ENCODE measurements at regions not wholly inside any gene's neighbourhood (a gene's known extent, or its start where the extent isn't known, plus 50 kb on each side); places are given as distances from the start of the nearest gene placed in this dataset.
"Not testable (repeated sequence)": the region's sequence is repeated elsewhere in the genome, so short reads cannot be mapped to it uniquely, and the experiment has no call there.

DNA sequence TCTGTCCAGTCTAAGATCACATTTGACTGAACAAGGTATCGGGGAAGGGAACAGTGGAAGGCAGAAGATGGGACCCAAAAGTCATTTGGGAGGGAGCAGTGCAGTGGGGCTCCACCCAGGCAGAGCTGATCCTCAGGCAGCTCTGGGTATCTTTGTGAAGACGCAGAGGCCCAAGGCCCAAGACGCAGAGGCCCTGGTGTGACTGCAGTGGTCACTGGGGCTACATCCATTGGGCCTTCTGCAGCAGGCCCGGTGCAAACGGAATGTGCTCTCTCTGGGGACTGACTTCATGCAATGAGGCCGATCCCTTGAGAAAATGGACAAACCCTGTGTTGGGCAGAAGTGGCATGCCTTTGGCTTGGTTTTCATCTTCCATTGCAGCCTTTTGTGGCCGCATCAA, 463.4 kb upstream of the ZNF507 start:
- in situ Hi-C loops (cut with HindIII; ENCODE audit: low pct_unique_long_range_greater_than_20kb, low sequenced_read_pairs), result no loop called here
- DNase-seq (ENCODE audit: low read depth in 1 of 2, low spot score in 1 of 2), result no peak
- TF ChIP-seq JUND (IDR thresholded peaks at IDR 0.05; ENCODE audit: low read depth), result no peak

DNA sequence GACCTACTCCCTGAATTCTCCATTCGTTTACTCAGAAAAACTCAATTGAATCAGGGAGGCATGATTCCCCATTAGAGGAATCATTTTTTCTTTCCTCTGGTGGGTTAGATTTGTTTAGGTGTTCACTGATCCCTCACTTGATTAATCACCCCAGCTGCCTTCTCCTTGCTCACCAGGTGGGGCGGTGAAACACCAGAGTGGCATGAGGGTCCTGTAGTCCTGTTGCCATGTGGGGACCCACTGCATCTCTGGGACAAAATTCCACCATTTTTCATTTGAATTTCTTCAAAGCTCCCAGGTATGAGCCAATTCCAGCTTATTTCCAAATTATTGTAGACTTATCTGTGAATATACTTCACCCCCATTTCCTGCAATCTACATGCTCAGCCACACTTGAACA, 462.7 kb upstream of the ZNF507 start:
- in situ Hi-C loops (cut with HindIII; ENCODE audit: low pct_unique_long_range_greater_than_20kb, low sequenced_read_pairs), result no loop called here
- DNase-seq (ENCODE audit: low read depth in 1 of 2, low spot score in 1 of 2), result no peak
- TF ChIP-seq JUND (IDR thresholded peaks at IDR 0.05; ENCODE audit: low read depth), result no peak

DNA sequence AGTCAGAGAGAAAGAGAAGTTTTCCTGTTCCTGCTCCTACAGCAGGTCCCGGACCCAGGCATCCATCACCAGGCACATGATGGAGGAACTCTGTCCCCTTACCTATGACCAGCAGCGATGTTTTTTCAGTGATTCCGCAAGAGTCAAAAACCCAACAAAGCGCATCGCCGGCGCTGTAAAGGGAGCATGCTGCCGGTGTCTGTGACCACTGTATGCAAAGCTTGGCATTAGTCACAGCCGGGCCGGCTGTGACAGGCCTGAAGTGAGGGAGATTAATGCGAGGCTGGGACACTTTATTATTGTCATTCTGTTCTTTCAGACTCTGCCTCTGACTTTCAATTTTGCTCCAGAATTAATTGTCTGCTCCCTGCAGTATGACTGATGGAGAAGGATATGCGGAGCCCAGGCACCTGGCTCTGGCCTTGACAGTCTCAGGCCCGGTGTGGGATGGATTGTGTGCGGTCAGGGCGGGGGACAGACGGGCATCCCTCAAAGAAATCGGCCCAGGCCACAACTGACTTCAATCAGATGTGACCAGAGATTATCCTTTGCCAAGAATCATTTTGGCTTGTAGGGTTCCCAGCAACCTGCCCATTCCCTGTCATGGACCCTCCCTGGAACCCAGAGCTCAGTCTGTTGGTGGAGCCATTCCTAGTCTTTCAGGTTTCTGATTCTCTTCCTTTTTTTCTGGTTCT, 462.0 kb upstream of the ZNF507 start:
- no peak for DNase-seq (ENCODE audit: low read depth in 1 of 2, low spot score in 1 of 2)
- in situ Hi-C loops (cut with HindIII; ENCODE audit: low pct_unique_long_range_greater_than_20kb, low sequenced_read_pairs), result no loop called here
- TF ChIP-seq JUND (IDR thresholded peaks at IDR 0.05; ENCODE audit: low read depth), result no peak

DNA sequence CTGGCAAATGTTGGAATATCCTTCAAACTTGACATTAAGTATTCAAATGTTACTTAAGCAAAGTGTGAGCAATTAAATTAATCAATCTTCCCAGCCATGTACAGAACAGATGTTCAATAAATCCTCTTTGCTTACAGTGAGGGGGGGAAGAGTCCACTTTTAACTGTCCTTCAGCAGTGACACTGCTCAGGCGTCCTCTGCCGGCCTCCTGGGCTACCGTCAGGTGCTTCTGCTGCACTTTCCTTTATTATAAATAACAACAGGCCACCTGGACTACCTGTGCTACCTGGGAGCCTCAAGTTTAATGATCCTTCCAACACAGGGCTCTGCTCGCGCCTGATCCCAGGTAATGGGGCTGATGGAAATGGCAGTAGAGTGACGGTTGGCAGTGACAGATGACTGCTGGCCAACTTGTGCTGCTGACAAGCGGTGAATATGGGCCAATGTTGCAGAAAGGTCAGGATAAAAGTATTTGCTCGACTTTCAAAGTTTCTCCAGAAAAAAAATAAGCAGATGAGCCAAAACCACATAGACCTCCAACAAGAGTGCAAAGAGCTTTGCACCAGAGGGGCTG, 460.0 kb upstream of the ZNF507 start:
- TF ChIP-seq JUND (IDR thresholded peaks at IDR 0.05; ENCODE audit: low read depth), result no peak
- in situ Hi-C loops (cut with HindIII; ENCODE audit: low pct_unique_long_range_greater_than_20kb, low sequenced_read_pairs), result no loop called here
- no peak for DNase-seq (ENCODE audit: low read depth in 1 of 2, low spot score in 1 of 2)

DNA sequence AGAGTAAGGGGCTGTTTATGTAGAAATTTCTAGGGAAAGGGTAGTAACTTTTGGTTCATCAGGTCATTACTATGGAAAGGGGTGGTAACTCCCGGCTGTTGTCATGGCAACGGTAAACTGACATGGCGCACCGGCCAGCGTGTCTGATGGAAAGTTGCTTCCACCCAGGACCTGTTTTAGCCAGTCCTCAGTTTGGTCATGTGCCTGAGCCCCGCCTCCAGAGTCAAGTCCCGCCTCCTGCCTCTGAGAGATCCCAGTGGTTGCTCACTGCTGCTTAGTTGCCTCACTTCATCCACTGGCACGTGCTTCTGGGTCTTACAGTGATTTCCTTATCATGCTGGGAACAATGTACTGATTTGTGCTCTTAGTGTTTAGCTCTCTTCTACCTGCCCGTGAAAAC, 455.2 kb upstream of the ZNF507 start:
- no peak for DNase-seq (ENCODE audit: low read depth in 1 of 2, low spot score in 1 of 2)
- no peak for TF ChIP-seq JUND (IDR thresholded peaks at IDR 0.05; ENCODE audit: low read depth)
- in situ Hi-C loops (cut with HindIII; ENCODE audit: low pct_unique_long_range_greater_than_20kb, low sequenced_read_pairs), result no loop called here

DNA sequence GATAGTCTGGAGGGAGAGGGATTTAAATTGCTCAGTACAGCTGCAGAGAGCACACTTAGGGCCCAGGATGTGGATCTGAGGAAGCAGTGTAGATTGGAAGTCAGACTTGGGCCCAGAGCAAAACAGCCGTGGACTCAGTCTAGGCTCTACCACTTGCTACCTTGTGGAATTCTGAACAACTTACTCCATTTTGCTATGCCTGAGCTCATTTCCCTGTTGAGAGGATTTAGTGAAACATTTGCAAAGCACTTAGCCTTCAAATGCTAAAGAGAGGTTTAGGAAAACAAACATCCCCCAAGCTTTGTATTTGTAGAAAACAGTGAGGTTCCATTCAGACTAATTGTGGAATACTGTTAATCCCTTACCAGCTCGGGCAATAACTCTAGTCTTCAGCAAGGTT, 453.4 kb upstream of the ZNF507 start:
- TF ChIP-seq JUND (IDR thresholded peaks at IDR 0.05; ENCODE audit: low read depth), result no peak
- in situ Hi-C loops (cut with HindIII; ENCODE audit: low pct_unique_long_range_greater_than_20kb, low sequenced_read_pairs), result no loop called here
- no peak for DNase-seq (ENCODE audit: low read depth in 1 of 2, low spot score in 1 of 2)

DNA sequence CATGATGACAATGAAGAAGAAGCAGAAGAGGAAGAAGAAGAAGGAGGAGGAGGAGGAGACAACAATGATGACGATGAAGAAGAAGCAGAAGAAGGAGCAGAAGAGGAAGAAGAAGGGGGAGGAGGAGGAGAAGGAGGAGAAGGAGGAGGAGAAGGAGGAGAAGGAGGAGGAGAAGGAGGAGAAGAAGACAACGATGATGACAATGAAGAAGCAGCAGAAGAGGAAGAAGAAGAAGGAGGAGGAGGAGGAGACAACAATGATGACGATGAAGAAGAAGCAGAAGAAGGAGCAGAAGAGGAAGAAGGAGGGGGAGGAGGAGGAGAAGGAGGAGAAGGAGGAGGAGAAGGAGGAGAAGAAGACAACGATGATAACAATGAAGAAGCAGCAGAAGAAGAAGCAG, 451.9 kb upstream of the ZNF507 start:
- in situ Hi-C loops (cut with HindIII; ENCODE audit: low pct_unique_long_range_greater_than_20kb, low sequenced_read_pairs); DNase-seq (ENCODE audit: low read depth in 1 of 2, low spot score in 1 of 2): not testable (repeated sequence)

DNA sequence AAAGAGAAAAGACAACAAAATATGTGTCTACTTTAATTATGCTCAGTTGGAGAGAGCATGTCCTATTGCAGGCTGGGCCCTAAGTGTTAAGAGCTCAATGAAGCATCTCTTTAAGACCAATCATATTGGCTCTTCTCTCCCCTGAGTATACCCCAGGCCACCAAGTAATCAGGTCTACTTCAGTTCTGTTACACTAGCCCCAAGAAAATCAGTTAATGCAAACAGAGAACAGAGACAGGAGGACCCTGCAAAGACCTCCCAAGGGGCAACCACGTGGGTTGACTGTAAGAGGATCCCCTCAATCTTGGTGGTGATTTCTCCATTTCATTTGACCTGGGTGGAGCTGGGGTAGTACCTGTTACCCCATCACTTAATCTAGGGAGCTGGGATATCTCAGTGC, 451.0 kb upstream of the ZNF507 start:
- in situ Hi-C loops (cut with HindIII; ENCODE audit: low pct_unique_long_range_greater_than_20kb, low sequenced_read_pairs), result no loop called here
- no peak for TF ChIP-seq JUND (IDR thresholded peaks at IDR 0.05; ENCODE audit: low read depth)
- no peak for DNase-seq (ENCODE audit: low read depth in 1 of 2, low spot score in 1 of 2)

DNA sequence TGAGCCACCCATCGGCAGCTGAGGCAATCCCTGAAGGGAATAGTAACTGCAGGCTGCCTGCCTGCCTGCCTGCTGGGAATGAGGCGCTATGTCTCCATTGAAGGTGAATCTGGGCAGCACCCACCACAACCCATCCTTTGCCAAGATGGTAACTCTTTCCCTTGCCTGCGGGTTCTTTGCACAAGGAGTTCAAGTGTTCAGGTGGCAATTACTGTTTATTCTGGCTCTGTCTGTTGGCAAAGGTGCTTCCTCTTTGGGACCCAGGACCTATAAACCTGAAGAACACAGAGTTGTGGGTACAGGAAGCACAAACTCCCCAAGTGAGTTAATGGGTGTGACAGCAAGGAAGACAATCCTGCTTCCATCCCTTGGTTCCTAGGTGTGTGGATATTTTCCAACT, 448.1 kb upstream of the ZNF507 start:
- peak in 1 of 2 experiments; percentile 3 for DNase-seq (ENCODE audit: low read depth in 1 of 2, low spot score in 1 of 2)
- TF ChIP-seq JUND (IDR thresholded peaks at IDR 0.05; ENCODE audit: low read depth), result no peak
- in situ Hi-C loops (cut with HindIII; ENCODE audit: low pct_unique_long_range_greater_than_20kb, low sequenced_read_pairs), result no loop called here

DNA sequence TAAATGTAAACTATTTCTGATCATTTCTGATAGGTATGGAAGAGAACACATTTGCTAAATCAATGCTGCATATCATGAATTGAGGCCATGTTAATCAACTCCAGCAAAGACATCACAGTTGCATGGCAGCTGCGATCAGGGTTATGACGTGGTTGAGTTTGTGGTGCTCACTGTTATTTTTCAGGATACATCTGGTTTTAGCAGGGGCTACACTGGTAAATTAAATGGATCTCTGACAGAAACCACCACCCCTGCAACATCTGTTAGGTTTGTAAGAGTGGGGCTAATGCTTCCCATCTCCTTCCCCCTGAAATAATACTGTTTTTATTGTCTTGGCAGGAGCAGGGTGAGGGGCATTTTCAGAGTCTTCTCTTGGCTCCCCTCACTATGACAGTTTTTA, 444.4 kb upstream of the ZNF507 start:
- DNase-seq (ENCODE audit: low read depth in 1 of 2, low spot score in 1 of 2), result no peak
- in situ Hi-C loops (cut with HindIII; ENCODE audit: low pct_unique_long_range_greater_than_20kb, low sequenced_read_pairs), result no loop called here
- TF ChIP-seq JUND (IDR thresholded peaks at IDR 0.05; ENCODE audit: low read depth), result no peak

DNA sequence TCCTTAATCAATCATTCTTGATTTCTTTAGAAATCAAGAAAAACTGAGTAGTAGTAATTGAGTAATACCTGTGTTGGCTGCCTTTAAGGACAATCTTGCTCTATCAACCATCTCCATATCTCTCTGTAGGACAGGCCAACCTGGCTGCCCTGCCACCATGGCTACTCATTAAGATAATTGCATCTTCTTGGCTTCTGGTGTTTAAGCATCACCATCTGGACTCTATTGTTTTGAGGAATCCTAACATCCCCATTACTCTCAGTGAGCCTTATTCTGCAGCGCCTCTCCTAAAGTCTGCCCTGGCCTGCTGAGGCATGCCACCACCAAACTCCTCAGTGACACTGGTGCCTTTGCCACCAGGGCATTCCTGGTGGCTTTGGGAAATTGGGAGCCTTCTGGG, 442.6 kb upstream of the ZNF507 start:
- TF ChIP-seq JUND (IDR thresholded peaks at IDR 0.05; ENCODE audit: low read depth), result no peak
- DNase-seq (ENCODE audit: low read depth in 1 of 2, low spot score in 1 of 2), result no peak
- in situ Hi-C loops (cut with HindIII; ENCODE audit: low pct_unique_long_range_greater_than_20kb, low sequenced_read_pairs), result no loop called here

DNA sequence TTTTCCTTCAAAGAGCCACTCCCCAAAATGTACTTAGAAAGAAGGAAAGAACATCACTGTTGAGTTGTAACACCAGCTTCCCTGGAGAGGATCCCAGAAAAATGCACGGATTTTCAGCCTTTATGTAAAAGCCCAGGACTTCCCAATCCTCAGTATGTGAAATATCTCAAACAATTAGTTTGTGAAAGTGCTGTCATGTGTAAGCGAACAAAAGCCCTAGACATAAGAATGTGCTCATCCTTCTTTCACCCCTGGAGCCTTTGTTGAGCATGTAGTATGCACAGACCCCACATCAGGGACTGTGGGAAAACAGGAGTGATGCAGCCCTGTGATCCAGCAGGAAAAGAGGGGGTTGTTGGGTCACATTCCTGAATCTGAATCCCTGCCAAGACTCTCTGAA, 441.4 kb upstream of the ZNF507 start:
- DNase-seq (ENCODE audit: low read depth in 1 of 2, low spot score in 1 of 2), result no peak
- in situ Hi-C loops (cut with HindIII; ENCODE audit: low pct_unique_long_range_greater_than_20kb, low sequenced_read_pairs), result no loop called here
- no peak for TF ChIP-seq JUND (IDR thresholded peaks at IDR 0.05; ENCODE audit: low read depth)

DNA sequence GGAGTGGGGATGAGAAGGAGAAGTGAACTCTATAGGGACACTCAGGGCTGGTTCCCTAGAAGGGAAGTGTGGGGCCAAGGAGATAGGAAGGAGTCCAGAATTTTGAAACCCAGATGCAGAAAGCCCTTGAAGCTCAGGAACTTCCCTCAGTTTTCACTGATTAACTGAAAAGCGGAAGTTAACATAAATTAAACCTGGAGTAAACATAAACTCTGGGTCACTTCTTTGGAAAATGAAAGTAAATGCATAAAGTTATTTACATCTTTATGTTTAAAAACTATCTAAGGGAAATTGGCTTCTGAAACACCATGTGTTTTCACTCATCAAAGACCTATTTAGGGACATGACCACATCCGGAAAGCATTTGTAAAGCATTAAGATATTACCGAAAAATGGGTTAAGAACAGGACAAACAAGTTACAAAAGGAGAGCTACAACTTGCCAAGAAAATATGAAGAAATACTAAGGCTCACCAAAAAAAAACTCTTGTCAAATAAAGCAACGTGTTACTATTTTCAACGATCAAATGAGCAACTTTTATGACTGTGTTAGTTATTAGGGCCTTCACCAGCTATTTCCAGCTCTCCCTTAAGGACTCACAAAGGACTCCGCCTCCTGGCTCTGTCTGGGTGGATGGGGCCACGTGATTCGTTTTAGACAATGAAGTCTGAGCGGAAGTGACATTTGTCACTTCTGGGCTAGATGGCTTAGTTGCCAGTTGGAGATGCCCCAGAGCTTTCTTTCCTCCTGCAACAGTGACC, 439.1 kb upstream of the ZNF507 start:
- in situ Hi-C loops (cut with HindIII; ENCODE audit: low pct_unique_long_range_greater_than_20kb, low sequenced_read_pairs), result no loop called here
- DNase-seq (ENCODE audit: low read depth in 1 of 2, low spot score in 1 of 2), result no peak
- TF ChIP-seq JUND (IDR thresholded peaks at IDR 0.05; ENCODE audit: low read depth), result no peak

Measured in T47D (cell line).